ENCODE measurements at regions not wholly inside any gene's neighbourhood (a gene's known extent, or its start where the extent isn't known, plus 50 kb on each side); places are given as distances from the start of the nearest gene placed in this dataset.

DNA sequence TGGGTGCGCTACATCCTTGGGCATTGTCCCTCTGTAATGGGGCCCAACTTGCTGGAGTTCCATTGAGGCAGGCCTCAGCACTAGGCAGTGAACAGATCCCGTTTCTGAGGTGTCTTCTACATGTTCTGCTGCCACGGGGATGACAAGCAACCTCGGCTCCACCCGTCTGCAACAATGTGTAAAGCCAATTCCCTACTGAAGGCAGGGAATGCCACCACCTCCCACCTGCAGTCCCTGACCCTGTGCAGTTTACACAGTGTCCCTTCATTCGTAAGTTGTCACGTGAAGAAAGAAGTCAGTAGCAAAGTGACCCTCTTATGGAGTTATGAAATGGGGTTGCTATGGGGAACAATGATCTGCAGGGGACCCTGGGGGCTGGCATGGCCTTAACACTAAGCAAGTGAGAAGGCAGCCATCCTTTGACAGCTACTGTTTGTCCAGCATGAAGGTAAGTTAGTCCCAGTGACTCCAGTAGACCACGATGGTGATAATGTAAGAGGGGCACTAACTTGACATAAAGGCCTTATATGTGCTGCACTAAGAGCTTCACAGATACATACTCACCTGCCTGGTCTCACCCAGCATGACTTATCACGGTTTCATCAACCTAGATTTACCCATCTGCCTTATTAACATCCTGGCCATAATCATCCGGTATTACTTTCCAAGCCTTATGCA lies 130.6 kb upstream of the ZSWIM2 start:
- Histone ChIP-seq H3K4me1 (ENCODE audit: control insufficient read depth, insufficient read depth, low read length) (no peaks in the 10 kb centered on the region), H3K4me3 (no peak overlapping the region), H3K4me2 (ENCODE audit: control insufficient read depth, insufficient read depth) (no peak overlapping the region), H3K27ac (ENCODE audit: control insufficient read depth, insufficient read depth) (no peak overlapping the region), H2AFZ (ENCODE audit: control insufficient read depth, low read depth, low read length) (no peak overlapping the region), H3K36me3 (ENCODE audit: control insufficient read depth in 2 of 2, insufficient read depth in 2 of 2, low read length in 1 of 2) (no peaks in the 10 kb centered on the region), H3K27me3 (replicated peaks in 1 of 2; ENCODE audit: control insufficient read depth in 2 of 2, insufficient read depth in 2 of 2, low read length in 1 of 2) (no peaks in the 10 kb centered on the region), H3K79me2 (ENCODE audit: control insufficient read depth, insufficient read depth, low read length) (no peaks in the 10 kb centered on the region), H4K20me1 (ENCODE audit: control insufficient read depth, insufficient read depth) (no peaks in the 10 kb centered on the region), H3K9ac (ENCODE audit: control insufficient read depth, insufficient read depth, low read length) (no peak overlapping the region), H3K9me3 (replicated peaks; ENCODE audit: control insufficient read depth, insufficient read depth, low read length) (no peaks in the 10 kb centered on the region)
- no TSS peak for BruUV-seq (replicated peaks)
- no peak for TF ChIP-seq BRCA1 (IDR thresholded peaks at IDR 0.05; ENCODE audit: low read depth, low read length)
- CTCF ChIA-PET: no interaction called here
- in situ Hi-C loops (cut with MboI): no loop called here
- no peak for FAIRE-seq
- SMC1A ChIA-PET (ENCODE audit: uncharacterized antibody, unreplicated experiment): interaction anchor here (1.2 kb wide), 1 partner anchor 17 kb away, joined by 3 read pairs; no protein-coding TSS in a partner anchor
- intact Hi-C loops (cut with micrococcal nuclease; ENCODE audit: unreplicated experiment): no loop called here
- RAD21 ChIA-PET (ENCODE audit: unreplicated experiment): no interaction called here
- POLR2A ChIA-PET: no interaction called here
- no peak for DNase-seq (ENCODE audit: low read depth, low spot score)
- no peak for ATAC-seq
- whole genome bisulfite sequencing (ENCODE audit: insufficient coverage, insufficient replicate concordance, low lambda C conversion rate, missing lambda C conversion rate): 36% methylated on average over 10 of the region's 10 CpGs

DNA sequence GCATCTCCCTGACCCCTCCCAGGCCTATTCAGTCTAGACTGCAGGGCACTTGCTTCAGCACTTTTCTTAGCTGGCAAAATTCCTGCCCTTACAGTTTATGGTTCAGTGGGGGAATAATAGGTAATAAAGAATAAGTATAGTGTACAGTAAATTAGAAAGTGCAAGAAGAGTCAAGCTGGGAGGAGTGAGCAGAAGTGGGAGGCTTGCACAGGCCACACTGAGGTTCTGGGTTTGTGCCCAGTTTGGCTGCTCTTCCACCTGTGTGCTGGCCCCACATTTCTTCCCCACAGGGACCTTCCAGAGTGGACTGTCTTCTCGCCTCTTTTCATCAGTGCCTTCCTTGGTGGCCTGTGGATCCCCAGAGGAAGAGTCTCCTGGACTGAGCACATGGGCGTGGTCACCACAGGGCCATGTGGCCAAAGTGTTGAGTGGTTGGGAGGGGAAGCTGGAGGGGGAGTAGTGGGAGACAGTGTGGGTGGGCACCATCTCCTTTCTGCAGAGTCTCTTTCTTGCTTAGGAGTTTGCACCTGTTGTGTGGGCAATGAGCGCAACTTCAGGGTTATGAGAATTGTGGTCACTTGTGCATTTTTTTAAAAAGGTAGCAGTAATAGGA lies 128.6 kb upstream of the ZSWIM2 start:
- SMC1A ChIA-PET (ENCODE audit: uncharacterized antibody, unreplicated experiment): interaction anchor here (0.6 kb wide), 1 partner anchor 662 kb away, joined by 3 read pairs; no protein-coding TSS in a partner anchor
- Histone ChIP-seq H3K4me2 (ENCODE audit: control insufficient read depth, insufficient read depth) (no peak overlapping the region), H2AFZ (ENCODE audit: control insufficient read depth, low read depth, low read length) (no peak overlapping the region), H3K27me3 (replicated peaks in 1 of 2; ENCODE audit: control insufficient read depth in 2 of 2, insufficient read depth in 2 of 2, low read length in 1 of 2) (no peaks in the 10 kb centered on the region), H3K27ac (ENCODE audit: control insufficient read depth, insufficient read depth) (no peak overlapping the region), H3K9me3 (replicated peaks; ENCODE audit: control insufficient read depth, insufficient read depth, low read length) (no peaks in the 10 kb centered on the region), H3K9ac (ENCODE audit: control insufficient read depth, insufficient read depth, low read length) (no peak overlapping the region), H4K20me1 (ENCODE audit: control insufficient read depth, insufficient read depth) (no peaks in the 10 kb centered on the region), H3K36me3 (ENCODE audit: control insufficient read depth in 2 of 2, insufficient read depth in 2 of 2, low read length in 1 of 2) (no peaks in the 10 kb centered on the region), H3K4me3 (no peak overlapping the region), H3K79me2 (ENCODE audit: control insufficient read depth, insufficient read depth, low read length) (no peaks in the 10 kb centered on the region), H3K4me1 (ENCODE audit: control insufficient read depth, insufficient read depth, low read length) (no peaks in the 10 kb centered on the region)
- no peak for FAIRE-seq
- POLR2A ChIA-PET: no interaction called here
- ATAC-seq: peak; percentile 61
- in situ Hi-C loops (cut with MboI) (no loop called here), intact Hi-C loops (cut with micrococcal nuclease; ENCODE audit: unreplicated experiment) (no loop called here)
- DNase-seq (ENCODE audit: low read depth, low spot score): no peak
- no TSS peak for BruUV-seq (replicated peaks)
- RAD21 ChIA-PET (ENCODE audit: unreplicated experiment): no interaction called here
- no peak for TF ChIP-seq JUNB (IDR thresholded peaks at IDR 0.05)
- peak; percentile 13; the same call in 1 of the 2 replicates for TF ChIP-seq SPI1 (IDR thresholded peaks at IDR 0.05; ENCODE audit: borderline replicate concordance, insufficient read depth, low read depth, low read length)
- no peak for TF ChIP-seq POLR2AphosphoS5 (IDR thresholded peaks at IDR 0.05; ENCODE audit: low read length)
- CTCF ChIA-PET: no interaction called here
- WGBS (ENCODE audit: insufficient coverage, insufficient replicate concordance, low lambda C conversion rate, missing lambda C conversion rate): 37% methylated on average over 3 of the region's 3 CpGs

Measured in GM12878 (cell line).